ENCODE measurements at regions not wholly inside any gene's neighbourhood (a gene's known extent, or its start where the extent isn't known, plus 50 kb on each side); places are given as distances from the start of the nearest gene placed in this dataset.
"Not testable (repeated sequence)": the region's sequence is repeated elsewhere in the genome, so short reads cannot be mapped to it uniquely, and the experiment has no call there.

DNA sequence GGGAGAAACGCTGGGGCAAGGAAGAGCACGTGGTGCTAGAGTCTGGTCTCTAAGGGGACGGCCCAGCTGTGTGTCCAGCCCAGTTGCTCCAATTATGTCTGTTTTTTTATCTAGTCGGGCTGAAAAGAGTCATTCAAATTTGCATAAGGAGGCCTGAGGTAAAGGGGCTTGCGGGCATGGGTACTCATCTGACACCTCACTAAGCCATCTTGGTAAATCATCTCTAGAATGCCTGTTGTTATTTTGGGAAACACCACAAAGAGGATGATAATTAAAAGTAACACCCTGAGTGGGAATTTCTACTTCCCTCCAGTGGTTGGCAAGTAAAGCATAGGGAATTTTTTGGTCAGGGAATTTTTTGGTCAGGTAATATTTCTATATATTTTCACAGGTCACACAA lies 196.1 kb upstream of the ALG10B start:
- no peak for DNase-seq (ENCODE audit: low read depth in 1 of 2, low spot score in 1 of 2)
- in situ Hi-C loops (cut with HindIII; ENCODE audit: low pct_unique_long_range_greater_than_20kb, low sequenced_read_pairs): no loop called here
- TF ChIP-seq JUND (IDR thresholded peaks at IDR 0.05; ENCODE audit: low read depth): no peak

DNA sequence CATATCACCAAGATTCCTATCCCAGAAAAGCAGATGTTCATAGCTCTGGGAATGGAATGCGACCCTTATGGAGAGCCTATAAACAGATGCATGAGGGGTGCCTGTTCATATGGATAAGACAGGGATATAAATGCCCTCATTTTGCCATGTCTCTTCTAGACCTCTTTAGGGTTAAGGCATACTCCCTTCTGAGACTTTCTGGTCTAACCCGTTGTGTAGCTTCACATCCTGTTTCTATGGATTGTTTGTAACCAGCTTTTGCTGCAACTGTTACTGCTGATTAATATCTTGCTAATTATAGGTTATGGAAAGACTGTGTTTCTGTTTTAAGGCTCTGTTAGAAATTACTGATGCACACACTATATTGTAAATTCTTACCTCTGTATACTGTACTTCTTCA lies 193.5 kb upstream of the ALG10B start:
- in situ Hi-C loops (cut with HindIII; ENCODE audit: low pct_unique_long_range_greater_than_20kb, low sequenced_read_pairs): not testable (repeated sequence)
- TF ChIP-seq JUND (IDR thresholded peaks at IDR 0.05; ENCODE audit: low read depth): peak; percentile 64; the same call in 1 of the 2 replicates
- peak in 1 of 2 experiments; percentile 94 for DNase-seq (ENCODE audit: low read depth in 1 of 2, low spot score in 1 of 2)

DNA sequence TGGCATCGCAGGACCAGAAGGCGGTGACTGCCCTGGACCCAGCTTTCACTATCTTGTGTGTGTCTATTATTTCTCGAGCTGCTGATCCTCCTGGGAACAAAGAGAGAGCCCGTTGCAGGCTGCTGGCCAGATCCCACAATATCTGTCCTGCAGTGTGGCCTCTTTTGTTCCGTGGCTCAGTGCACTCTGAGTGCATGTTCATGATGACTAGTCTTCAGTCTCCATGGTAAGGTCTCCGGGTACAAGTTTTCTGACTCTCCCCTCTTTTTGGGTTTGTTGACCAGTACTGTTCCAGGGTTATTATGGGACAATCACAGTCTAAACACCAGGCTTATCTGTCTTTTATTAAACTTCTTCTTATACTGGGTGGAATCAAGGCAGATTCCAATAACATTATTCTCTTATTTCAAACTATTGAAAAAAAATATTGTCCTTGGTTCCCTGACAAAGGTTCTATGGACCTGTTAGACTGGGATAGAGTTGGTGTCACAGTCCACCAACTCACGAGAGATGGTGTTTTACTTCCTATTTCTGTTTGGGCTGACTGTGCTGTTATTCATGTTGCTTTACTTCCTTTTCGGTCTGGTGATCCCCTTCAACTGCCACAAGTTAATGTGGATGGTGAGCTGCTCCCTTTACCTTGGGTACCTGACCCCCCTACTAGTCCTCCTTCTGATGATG lies 192.9 kb upstream of the ALG10B start:
- DNase-seq (ENCODE audit: low read depth in 1 of 2, low spot score in 1 of 2): peak in 1 of 2 experiments; percentile 54
- TF ChIP-seq JUND (IDR thresholded peaks at IDR 0.05; ENCODE audit: low read depth): no peak
- in situ Hi-C loops (cut with HindIII; ENCODE audit: low pct_unique_long_range_greater_than_20kb, low sequenced_read_pairs): no loop called here

DNA sequence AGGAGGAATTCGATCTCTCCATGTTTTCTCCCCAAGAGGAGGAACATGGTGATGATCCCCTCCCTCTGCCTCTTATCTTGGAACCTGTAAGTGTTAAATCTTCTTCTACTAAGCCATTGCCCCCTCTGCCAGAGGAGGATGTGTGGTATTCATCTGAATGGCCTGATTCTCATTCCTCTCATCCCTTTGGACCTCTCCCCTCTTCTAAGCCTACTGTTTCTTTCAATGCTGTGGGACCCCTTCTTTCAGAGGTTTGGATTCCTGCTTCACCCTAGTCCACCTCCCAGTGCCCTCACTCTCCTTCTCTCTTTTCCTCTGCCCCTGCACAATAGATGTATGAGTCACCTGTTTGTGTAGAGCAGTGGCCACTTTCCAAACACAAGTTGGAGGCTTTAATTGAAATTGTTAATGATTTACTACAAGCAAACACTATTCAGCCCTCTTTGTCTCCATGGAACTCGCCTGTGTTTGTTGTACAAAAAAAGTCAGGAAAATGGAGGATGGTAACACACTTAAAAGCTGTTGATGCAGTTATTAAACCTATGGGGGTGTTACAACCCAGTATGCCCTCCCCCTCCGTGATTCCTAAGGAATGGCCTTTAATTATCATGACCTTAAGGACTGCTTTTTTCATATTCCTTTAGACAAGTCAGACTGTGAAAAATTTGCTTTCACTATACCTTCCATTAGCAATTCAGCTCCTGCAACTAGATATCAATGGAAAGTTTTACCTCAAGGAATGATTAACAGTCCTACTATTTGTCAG lies 192.1 kb upstream of the ALG10B start:
- in situ Hi-C loops (cut with HindIII; ENCODE audit: low pct_unique_long_range_greater_than_20kb, low sequenced_read_pairs): no loop called here

DNA sequence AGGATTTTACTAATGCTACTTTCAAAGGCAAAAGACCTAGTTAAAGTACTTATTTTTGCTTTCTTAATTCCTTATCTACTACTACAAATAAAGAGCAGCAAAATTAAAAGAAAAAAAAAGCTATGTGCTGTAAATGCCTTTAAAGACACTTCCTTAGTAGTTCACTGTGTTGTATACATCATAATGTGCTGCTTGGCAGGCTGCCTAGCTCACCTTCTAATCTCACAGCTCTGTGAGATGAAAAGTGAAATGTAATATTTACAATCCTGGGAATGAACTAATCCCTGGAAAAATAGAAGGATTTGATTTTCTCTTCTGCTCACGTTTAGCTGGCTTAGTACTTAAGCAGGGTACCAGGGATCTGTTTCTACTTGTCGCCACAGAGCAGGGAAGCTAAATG lies 184.4 kb upstream of the ALG10B start:
- in situ Hi-C loops (cut with HindIII; ENCODE audit: low pct_unique_long_range_greater_than_20kb, low sequenced_read_pairs): no loop called here
- no peak for DNase-seq (ENCODE audit: low read depth in 1 of 2, low spot score in 1 of 2)
- no peak for TF ChIP-seq JUND (IDR thresholded peaks at IDR 0.05; ENCODE audit: low read depth)

More for the DNA sequence above, 192.1 kb upstream of the ALG10B start:
- TF ChIP-seq JUND (IDR thresholded peaks at IDR 0.05; ENCODE audit: low read depth): no peak
- DNase-seq (ENCODE audit: low read depth in 1 of 2, low spot score in 1 of 2): peak in 1 of 2 experiments; percentile 35

DNA sequence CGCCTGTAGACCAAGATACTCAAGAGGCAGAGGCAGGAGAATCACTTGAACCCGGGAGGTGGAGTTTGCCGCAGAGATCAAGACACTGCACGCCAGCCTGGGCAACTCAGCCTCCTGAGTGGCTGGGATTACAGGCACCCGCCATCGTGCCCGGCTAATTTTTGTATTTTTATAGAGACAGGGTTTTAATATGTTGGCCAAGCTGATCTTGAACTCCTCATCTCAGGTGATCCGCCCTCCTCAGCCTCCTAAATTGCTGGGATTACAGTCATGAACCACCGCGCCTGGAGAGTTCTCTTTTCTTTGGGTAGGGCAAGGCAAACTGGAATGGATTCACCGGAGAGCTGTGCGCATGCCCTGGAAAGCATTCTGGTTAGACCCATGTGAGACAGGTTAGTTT lies 179.3 kb upstream of the ALG10B start:
- no peak for TF ChIP-seq JUND (IDR thresholded peaks at IDR 0.05; ENCODE audit: low read depth)
- in situ Hi-C loops (cut with HindIII; ENCODE audit: low pct_unique_long_range_greater_than_20kb, low sequenced_read_pairs): no loop called here
- no peak for DNase-seq (ENCODE audit: low read depth in 1 of 2, low spot score in 1 of 2)

DNA sequence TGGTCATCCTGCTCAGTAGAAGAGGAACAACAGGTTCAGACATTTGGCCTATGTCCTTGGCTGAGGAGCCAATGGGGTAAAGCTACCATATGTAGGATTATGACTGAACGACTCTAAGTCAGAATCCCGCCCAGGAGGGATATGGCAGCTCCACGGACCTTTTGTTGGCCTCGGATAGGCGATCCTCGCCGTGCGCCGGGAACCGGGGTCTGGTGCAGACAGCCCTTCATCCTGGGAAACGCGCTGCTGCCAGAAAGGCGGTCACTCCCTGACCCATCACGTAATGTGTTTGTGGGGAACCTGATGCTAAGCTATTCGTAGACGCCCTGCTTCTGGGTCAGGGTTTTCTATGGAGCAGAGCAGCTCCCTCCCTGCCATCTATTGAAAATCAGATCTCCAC lies 178.9 kb upstream of the ALG10B start:
- in situ Hi-C loops (cut with HindIII; ENCODE audit: low pct_unique_long_range_greater_than_20kb, low sequenced_read_pairs): no loop called here
- no peak for DNase-seq (ENCODE audit: low read depth in 1 of 2, low spot score in 1 of 2)
- TF ChIP-seq JUND (IDR thresholded peaks at IDR 0.05; ENCODE audit: low read depth): no peak

DNA sequence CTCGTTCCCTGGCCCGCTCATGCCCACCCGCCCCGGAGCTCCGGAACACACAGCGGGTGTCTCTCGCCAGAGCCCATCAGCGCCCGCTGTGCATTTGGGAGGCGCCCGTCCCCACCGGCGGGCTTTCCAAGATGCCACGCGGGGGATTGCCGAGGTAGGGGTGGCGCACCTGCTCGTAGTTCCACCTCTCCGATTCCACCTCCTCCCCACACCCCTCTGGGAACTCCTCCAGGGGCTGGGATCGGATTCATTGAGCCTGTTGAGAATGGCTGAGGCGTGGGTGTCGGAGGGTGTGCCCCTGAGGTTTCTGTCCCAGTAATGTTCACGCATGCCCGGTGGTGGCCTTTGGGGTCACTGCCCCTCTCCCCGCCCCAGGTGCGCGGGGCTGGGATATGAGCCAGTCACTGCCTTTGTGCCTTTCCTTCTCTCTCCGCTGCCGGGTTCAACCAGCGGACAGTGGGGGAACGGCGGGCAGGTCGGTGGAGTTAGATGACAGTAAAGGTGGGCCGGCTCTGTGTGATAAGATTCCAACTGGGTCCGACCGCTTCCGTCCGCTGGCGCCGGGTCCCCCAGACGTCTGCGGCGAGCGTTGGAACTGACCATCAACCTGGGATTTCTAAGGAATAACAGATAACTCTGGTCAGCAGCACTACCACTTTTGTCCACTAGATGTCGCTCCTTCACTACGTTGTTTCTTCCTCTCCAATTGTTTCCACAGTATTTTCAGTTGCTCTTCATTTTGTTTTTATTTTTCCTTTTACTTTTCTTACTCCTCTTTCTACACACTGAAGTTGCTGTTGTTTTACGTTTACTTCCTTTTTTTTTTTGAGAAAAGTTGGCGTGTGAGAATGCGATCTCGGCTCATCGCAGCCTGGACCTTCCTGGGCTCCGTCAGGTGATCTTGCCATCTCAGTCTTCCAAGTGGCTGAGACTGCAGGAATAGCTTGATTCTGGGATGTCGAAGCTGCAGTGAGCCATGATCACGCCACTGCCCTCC lies 178.1 kb upstream of the ALG10B start:
- TF ChIP-seq JUND (IDR thresholded peaks at IDR 0.05; ENCODE audit: low read depth): no peak
- DNase-seq (ENCODE audit: low read depth in 1 of 2, low spot score in 1 of 2): peak; percentile 68 to 89
- in situ Hi-C loops (cut with HindIII; ENCODE audit: low pct_unique_long_range_greater_than_20kb, low sequenced_read_pairs): no loop called here

DNA sequence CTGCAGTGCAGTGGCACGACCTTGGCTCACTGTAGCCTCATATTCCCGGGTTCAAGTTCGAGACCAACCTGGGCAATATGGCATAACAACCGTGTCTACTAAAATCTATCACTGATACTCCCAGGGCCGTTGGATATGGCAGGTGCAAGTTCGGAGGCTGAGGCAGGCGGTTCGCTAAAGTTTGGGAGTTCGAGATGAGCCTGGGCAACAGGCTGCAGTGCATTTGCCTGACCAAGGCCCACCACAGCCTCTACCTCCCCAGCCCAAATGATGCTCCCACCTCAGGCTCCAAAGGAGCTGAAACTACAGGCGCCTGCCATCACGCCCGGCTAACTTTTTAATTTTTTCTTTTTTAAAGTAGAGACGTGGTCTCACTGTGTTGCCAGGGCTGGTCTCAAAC lies 177.1 kb upstream of the ALG10B start:
- in situ Hi-C loops (cut with HindIII; ENCODE audit: low pct_unique_long_range_greater_than_20kb, low sequenced_read_pairs): no loop called here
- TF ChIP-seq JUND (IDR thresholded peaks at IDR 0.05; ENCODE audit: low read depth): no peak
- DNase-seq (ENCODE audit: low read depth in 1 of 2, low spot score in 1 of 2): no peak

DNA sequence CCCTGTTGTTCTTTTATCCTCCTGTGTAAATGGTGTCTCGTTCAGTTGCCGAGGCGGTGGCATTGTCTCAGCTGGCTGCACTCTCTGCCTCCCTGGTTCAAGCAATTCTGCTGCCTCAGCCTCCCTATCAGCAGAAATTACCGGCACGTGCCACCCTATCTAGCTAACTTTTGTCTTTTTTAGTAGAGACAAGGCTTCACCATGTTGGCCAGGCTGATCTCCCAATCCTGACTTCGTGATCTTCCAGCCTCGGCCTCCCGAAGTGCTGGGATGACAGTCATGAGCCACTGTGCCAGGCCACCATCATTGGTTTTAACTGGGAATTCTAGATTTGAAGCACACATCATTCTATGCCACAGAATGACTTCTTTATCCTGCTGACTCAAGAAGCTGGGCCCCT lies 175.3 kb upstream of the ALG10B start:
- in situ Hi-C loops (cut with HindIII; ENCODE audit: low pct_unique_long_range_greater_than_20kb, low sequenced_read_pairs): no loop called here
- no peak for TF ChIP-seq JUND (IDR thresholded peaks at IDR 0.05; ENCODE audit: low read depth)
- DNase-seq (ENCODE audit: low read depth in 1 of 2, low spot score in 1 of 2): no peak

DNA sequence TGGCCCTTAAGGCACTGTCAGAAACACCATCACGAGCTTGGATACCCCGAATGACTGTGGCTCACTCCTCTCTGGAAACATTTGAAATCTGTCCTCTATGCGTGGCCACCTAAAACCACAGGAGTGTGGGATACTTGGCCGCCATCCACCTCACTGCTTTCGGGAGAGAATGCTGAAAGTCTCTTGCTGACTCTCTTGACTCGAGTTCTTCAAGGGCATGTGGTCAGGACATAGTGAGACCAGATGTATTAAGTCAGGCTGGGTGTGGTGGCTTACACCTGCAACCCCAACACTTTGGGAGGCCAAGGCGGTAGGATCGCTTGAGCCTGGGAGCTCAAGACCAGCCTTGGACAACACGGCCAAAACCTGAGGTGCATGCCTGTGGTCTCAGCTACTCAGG lies 174.7 kb upstream of the ALG10B start:
- in situ Hi-C loops (cut with HindIII; ENCODE audit: low pct_unique_long_range_greater_than_20kb, low sequenced_read_pairs): no loop called here
- no peak for DNase-seq (ENCODE audit: low read depth in 1 of 2, low spot score in 1 of 2)
- TF ChIP-seq JUND (IDR thresholded peaks at IDR 0.05; ENCODE audit: low read depth): no peak

DNA sequence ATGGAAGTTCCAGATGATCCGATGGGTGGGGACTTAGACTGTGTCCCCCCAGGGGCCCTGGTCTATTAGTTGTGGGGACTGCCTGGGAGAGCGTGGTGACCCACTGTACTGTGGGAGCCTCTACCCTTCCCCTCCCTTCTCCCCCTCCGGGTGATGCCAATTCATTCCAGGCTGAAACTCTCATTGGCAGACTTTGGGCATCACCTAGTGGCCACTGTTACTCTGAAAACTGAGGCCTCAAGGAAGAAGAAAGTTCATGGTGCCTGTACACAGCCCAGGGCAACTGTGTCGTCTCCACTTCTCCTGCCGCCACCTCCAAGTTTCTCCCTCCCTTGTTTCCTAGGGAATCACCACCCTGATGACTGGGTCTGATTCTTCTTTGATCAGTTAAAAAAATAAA lies 173.6 kb upstream of the ALG10B start:
- in situ Hi-C loops (cut with HindIII; ENCODE audit: low pct_unique_long_range_greater_than_20kb, low sequenced_read_pairs): no loop called here
- DNase-seq (ENCODE audit: low read depth in 1 of 2, low spot score in 1 of 2): peak; percentile 73 to 88
- no peak for TF ChIP-seq JUND (IDR thresholded peaks at IDR 0.05; ENCODE audit: low read depth)
